ENCODE measurements at regions not wholly inside any gene's neighbourhood (a gene's known extent, or its start where the extent isn't known, plus 50 kb on each side); places are given as distances from the start of the nearest gene placed in this dataset.

- TF ChIP-seq SMC3 (conservative IDR thresholded peaks at IDR 0.05; ENCODE audit: insufficient read depth, low read depth, low read length): peak; percentile 74
- peak; percentile 94 to 100 (median 100) for TF ChIP-seq CTCF (IDR thresholded peaks at IDR 0.05 in 2 of 3, conservative IDR thresholded peaks at IDR 0.05 in 1 of 3; ENCODE audit: insufficient read depth in 2 of 3, low read depth in 1 of 3, low read length in 3 of 3)
- peak; percentile 23 for TF ChIP-seq MEIS2 (IDR thresholded peaks at IDR 0.05; ENCODE audit: partially characterized antibody)
- 0 out of 4 replicates have a peak, but pooled peaks of 1 of the 2 experiments have one; percentile 61 for TF ChIP-seq MLLT1 (IDR thresholded peaks at IDR 0.05)
- TF ChIP-seq CTCFL (IDR thresholded peaks at IDR 0.05; ENCODE audit: borderline replicate concordance, insufficient read depth, low read depth, low read length, poor library complexity, severe bottlenecking): peak; percentile 73
- TF ChIP-seq XRCC5 (IDR thresholded peaks at IDR 0.05; ENCODE audit: low read depth, low read length): peak; percentile 54; the same call in 1 of the 2 replicates
- no peak for TF ChIP-seq AFF1 (IDR thresholded peaks at IDR 0.05; ENCODE audit: low read depth in 1 of 2, partially characterized antibody in 2 of 2)
- peak; percentile 50 to 72 for TF ChIP-seq RAD21 (CRISPR knock-in tag; conservative IDR thresholded peaks at IDR 0.05 in 1 of 2, IDR thresholded peaks at IDR 0.05 in 1 of 2)
- no peak for TF ChIP-seq ZNF436 (CRISPR knock-in tag; IDR thresholded peaks at IDR 0.05)
- TF ChIP-seq NFE2L1 (tag; IDR thresholded peaks at IDR 0.05; ENCODE audit: borderline replicate concordance, low read depth): no peak
- peak; percentile 59; the same call in 1 of the 2 replicates for TF ChIP-seq KLF16 (IDR thresholded peaks at IDR 0.05)
Observed at GRCh38 chr13:39942552-39943273, 287.3 kb downstream of the COG6 start (continued).
